Trophoblast cell (in vitro differentiated cells and primary cell): ENCODE measurements at regions not wholly inside any gene's neighbourhood (a gene's known extent, or its start where the extent isn't known, plus 50 kb on each side); places are given as distances from the start of the nearest gene placed in this dataset.

ENCODE experiments used
- DNase-seq, 2 donors: peaks; one replicate each; pipeline ENCODE4 v3.0.0-alpha.2; 2016
- H2AFZ ChIP-seq: 2 replicates; pipeline ENCODE4 v1.6.1; 2013; ENCODE audit warnings: low read length, moderate library complexity, mild to moderate bottlenecking; ENCODE audit not compliant: insufficient read depth, poor library complexity
- H2AK5ac ChIP-seq: 2 replicates; pipeline ENCODE4 v1.6.1; 2013; ENCODE audit warnings: mild to moderate bottlenecking, low read length
- H2BK120ac ChIP-seq: 2 replicates; pipeline ENCODE4 v1.6.1; 2013; ENCODE audit warnings: low read length, mild to moderate bottlenecking, moderate library complexity; ENCODE audit not compliant: insufficient read depth, poor library complexity
- H2BK12ac ChIP-seq: 2 replicates; pipeline ENCODE4 v1.6.1; 2013; ENCODE audit warnings: mild to moderate bottlenecking, low read length, moderate library complexity
- H2BK5ac ChIP-seq: 2 replicates; pipeline ENCODE4 v1.6.1; 2013; ENCODE audit warnings: low read length, low read depth, moderate library complexity, mild to moderate bottlenecking; ENCODE audit not compliant: poor library complexity
- H3K14ac ChIP-seq: 2 replicates; pipeline ENCODE4 v1.6.1; 2013; ENCODE audit warnings: mild to moderate bottlenecking, low read length
- H3K18ac ChIP-seq: 2 replicates; pipeline ENCODE4 v1.6.1; 2013; ENCODE audit warnings: mild to moderate bottlenecking, low read length
- H3K23ac ChIP-seq: 2 replicates; pipeline ENCODE4 v1.6.1; 2013; ENCODE audit warnings: low read length
- H3K27ac ChIP-seq: 2 replicates; pipeline ENCODE4 v1.5.1; 2013; ENCODE audit warnings: low read depth, mild to moderate bottlenecking, inconsistent platforms, low read length, moderate library complexity
- H3K27me3 ChIP-seq: 2 replicates; pipeline ENCODE4 v1.6.1; 2013; ENCODE audit warnings: inconsistent platforms, mild to moderate bottlenecking, low read length, moderate library complexity; ENCODE audit not compliant: insufficient read depth
- H3K36me3 ChIP-seq, 2 experiments: 1 replicate in 1 of 2; 2 replicates in 1 of 2; pipeline ENCODE4 v1.6.1; 2013; ENCODE audit warnings: low read length in 2 of 2, mild to moderate bottlenecking in 2 of 2, moderate library complexity in 1 of 2; ENCODE audit not compliant: insufficient read depth in 2 of 2, control insufficient read depth in 1 of 2
- H3K4ac ChIP-seq: 2 replicates; pipeline ENCODE4 v1.6.1; 2013; ENCODE audit warnings: low read depth, mild to moderate bottlenecking, low read length, moderate library complexity
- H3K4me1 ChIP-seq, 2 experiments: 1 replicate in 1 of 2; 2 replicates in 1 of 2; pipeline ENCODE4 v1.6.1; 2013; ENCODE audit warnings: low read length in 2 of 2, mild to moderate bottlenecking in 2 of 2, moderate library complexity in 1 of 2; ENCODE audit not compliant: insufficient read depth in 2 of 2, control insufficient read depth in 1 of 2
- H3K4me2 ChIP-seq: 2 replicates; pipeline ENCODE4 v1.6.1; 2013; ENCODE audit warnings: inconsistent platforms, mild to moderate bottlenecking, low read length, moderate library complexity
- H3K4me3 ChIP-seq: 2 replicates; pipeline ENCODE4 v1.5.1; 2013; ENCODE audit warnings: mild to moderate bottlenecking, low read depth, low read length, inconsistent platforms
- H3K79me1 ChIP-seq: one replicate; pipeline ENCODE4 v1.6.1; 2013; ENCODE audit warnings: low read length
- H3K79me2 ChIP-seq: 2 replicates; pipeline ENCODE4 v1.6.1; 2013; ENCODE audit warnings: low read length, mild to moderate bottlenecking; ENCODE audit not compliant: control insufficient read depth, insufficient read depth, poor library complexity
- H3K9ac ChIP-seq: 2 replicates; pipeline ENCODE4 v1.6.1; 2013; ENCODE audit warnings: mild to moderate bottlenecking, low read length
- H3K9me3 ChIP-seq: 2 replicates; pipeline ENCODE4 v1.6.1; 2013; ENCODE audit warnings: low read depth, mild to moderate bottlenecking, control low read depth, inconsistent platforms, low read length; ENCODE audit not compliant: insufficient read depth
- H4K12ac ChIP-seq: 2 replicates; pipeline ENCODE4 v1.6.1; 2013; ENCODE audit warnings: low read depth, mild to moderate bottlenecking, low read length, moderate library complexity
- H4K8ac ChIP-seq: 2 replicates; pipeline ENCODE4 v1.6.1; 2013; ENCODE audit warnings: low read depth, mild to moderate bottlenecking, low read length, moderate library complexity
- H4K91ac ChIP-seq: one replicate; pipeline ENCODE4 v1.6.1; 2013; ENCODE audit warnings: low read depth, mild to moderate bottlenecking, low read length, moderate library complexity
- WGBS: extraction: QIAGEN DNeasy Blood & Tissue Kit; methylation state at CpG from one replicate; pipeline ENCODE4 v1.1.7; 2013; ENCODE audit warnings: missing lambda C conversion rate; ENCODE audit not compliant: insufficient read length, insufficient coverage; ENCODE audit errors: extremely low coverage; 5-methylcytosine and 5-hydroxymethylcytosine counted together

DNA sequence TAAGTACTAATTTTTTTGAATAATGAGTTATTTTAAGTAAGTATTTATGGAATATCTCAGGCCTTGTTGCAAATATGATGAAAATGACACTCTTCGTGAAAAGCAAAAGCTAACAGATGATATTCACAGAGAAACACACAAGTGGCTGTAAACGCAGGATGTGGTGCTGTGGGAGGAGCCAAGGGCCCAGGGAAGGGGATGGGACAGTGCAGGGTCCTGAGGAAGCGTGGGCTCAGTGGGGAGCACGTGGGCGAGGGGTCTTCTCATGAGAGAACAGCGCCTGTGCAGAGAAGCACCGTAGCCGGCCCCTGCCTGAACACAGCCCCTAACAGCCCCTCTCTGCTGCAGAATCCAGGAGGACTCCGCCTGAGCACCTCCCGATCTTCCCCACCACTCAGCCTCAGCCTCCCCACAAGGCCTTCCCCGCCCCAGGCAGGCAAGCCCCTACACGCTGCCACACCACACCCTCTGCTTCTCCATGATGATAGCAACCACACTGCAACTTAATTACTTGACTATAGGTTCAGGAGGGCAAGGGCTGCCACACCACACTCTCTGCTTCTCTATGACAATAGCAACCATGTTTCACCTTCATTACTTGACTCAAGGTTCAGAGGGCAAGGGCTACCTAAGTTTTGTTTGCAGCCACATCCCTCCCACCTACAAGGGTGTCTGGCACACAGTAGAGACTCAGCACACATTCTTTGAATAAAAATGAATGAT, 152.6 kb upstream of the RNF32 start:
- Histone ChIP-seq H2BK12ac (no peak overlapping the region), H3K36me3 (no peaks in the 10 kb centered on the region), H3K4ac (no peak overlapping the region), H3K79me1 (no peaks in the 10 kb centered on the region), H3K79me2 (no peaks in the 10 kb centered on the region), H3K4me3 (no peak overlapping the region), H3K27me3 (no peaks in the 10 kb centered on the region), H3K4me1 (no peaks in the 10 kb centered on the region), H2BK5ac (no peak overlapping the region), H3K9ac (no peak overlapping the region), H4K12ac (no peak overlapping the region), H3K14ac (no peak overlapping the region), H2BK120ac (no peak overlapping the region), H4K8ac (no peak overlapping the region), H2AK5ac (no peak overlapping the region), H3K27ac (no peak overlapping the region), H3K9me3 (no peaks in the 10 kb centered on the region), H3K4me2 (no peak overlapping the region), H4K91ac (no peak overlapping the region), H3K18ac (no peak overlapping the region), H2AFZ (no peak overlapping the region), H3K23ac (no peak overlapping the region)
- DNase-seq: no peak
- WGBS: no CpG with 5 or more reads among the region's 12 CpGs

DNA sequence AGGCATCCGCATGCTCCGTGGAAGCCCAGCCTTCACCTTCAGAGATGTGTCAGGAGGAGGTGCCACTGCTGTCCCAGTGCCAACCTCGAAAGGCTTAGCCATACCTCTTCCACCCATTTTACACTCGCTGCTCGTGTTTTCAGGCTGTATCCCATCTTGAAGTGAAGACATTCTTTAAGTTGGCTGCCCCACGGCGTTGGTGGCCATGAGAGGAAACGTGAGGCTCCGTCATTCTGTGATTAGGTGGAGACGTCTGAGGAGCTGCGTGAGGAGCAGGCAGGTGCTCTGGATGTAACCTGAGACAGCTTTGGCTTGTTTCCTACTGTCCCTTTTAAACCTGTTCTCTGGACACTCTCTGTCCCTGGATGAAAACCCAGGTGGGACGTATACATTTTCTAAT, 159.9 kb upstream of the RNF32 start:
- Histone ChIP-seq H3K9ac (no peak overlapping the region), H3K27me3 (no peaks in the 10 kb centered on the region), H4K12ac (no peak overlapping the region), H2AK5ac (no peak overlapping the region), H4K8ac (no peak overlapping the region), H3K4me3 (no peak overlapping the region), H3K4me2 (no peak overlapping the region), H3K4ac (no peak overlapping the region), H2BK5ac (no peak overlapping the region), H3K4me1 (peaks cover 0 to 2% of the 10 kb centered on the region in 2 experiments), H2AFZ (no peak overlapping the region), H2BK12ac (no peak overlapping the region), H3K79me2 (no peaks in the 10 kb centered on the region), H3K18ac (no peak overlapping the region), H3K36me3 (no peaks in the 10 kb centered on the region), H3K27ac (no peak overlapping the region), H3K14ac (no peak overlapping the region), H3K23ac (no peak overlapping the region), H4K91ac (no peak overlapping the region), H3K9me3 (no peaks in the 10 kb centered on the region), H2BK120ac (no peak overlapping the region), H3K79me1 (no peaks in the 10 kb centered on the region)
- no CpG with 5 or more reads among the region's 12 CpGs for WGBS
- DNase-seq: no peak

DNA sequence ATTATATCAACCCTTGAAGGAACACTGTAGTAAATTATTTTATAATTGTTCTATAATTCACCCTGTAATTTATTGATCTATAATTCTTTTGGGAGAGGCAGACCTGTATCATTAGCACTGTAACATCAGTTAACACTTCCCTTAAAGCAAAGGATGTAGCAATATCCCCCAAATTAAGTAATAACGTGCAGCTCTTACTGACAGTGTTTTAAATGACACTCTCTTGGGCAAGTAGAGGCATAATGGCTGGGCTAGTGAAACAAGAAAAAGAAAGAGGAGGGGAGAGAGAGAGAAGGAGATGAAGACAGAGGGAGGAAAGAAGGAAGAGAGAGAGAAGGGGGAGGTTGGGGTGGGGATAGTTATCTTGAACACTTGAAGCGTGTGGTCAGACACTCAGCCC, 161.0 kb upstream of the RNF32 start:
- no CpG with 5 or more reads among the region's 2 CpGs for WGBS
- H3K9ac ChIP-seq: no peak overlapping the region

DNA sequence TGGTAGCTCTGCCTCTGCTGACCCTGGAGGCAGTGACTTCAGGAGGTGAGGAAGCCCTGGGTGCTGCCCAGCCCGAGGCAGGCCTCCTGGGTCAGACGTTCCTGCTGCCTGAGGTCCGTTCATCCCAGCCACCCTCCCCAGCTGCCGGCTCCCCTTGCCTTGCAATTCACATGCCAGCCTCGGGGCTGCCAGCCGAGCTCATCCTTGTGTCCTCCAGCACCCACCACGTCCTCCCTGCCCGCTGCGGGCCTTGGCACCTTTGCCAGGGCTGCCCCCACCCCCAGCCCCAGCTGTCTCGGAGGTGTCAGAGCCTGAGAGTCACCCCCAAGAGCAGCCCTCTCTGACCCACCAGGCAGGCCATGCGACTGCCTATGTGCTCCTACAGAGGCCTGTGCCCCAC, 162.1 kb upstream of the RNF32 start:
- no peaks in the 10 kb centered on the region for H3K27me3 ChIP-seq
- H3K4me3 ChIP-seq: no peak overlapping the region
- no peak overlapping the region for H3K9ac ChIP-seq
- no peak overlapping the region for H2AFZ ChIP-seq
- no peaks in the 10 kb centered on the region for H3K79me1 ChIP-seq
- no peak overlapping the region for H3K4me2 ChIP-seq
- H3K18ac ChIP-seq: no peak overlapping the region
- H4K8ac ChIP-seq: no peak overlapping the region
- no peak overlapping the region for H2BK120ac ChIP-seq
- H3K14ac ChIP-seq: no peak overlapping the region
- peaks cover 0 to 9% of the 10 kb centered on the region in 2 experiments for H3K4me1 ChIP-seq
- no peaks in the 10 kb centered on the region for H3K79me2 ChIP-seq
- H3K27ac ChIP-seq: no peak overlapping the region
- no peak overlapping the region for H3K4ac ChIP-seq
- DNase-seq: no peak
- no peak overlapping the region for H4K12ac ChIP-seq
- no peak overlapping the region for H2BK5ac ChIP-seq
- H3K36me3 ChIP-seq: no peaks in the 10 kb centered on the region
- no peak overlapping the region for H2AK5ac ChIP-seq
- no peak overlapping the region for H3K23ac ChIP-seq
- H4K91ac ChIP-seq: no peak overlapping the region
- no CpG with 5 or more reads among the region's 11 CpGs for WGBS
- H2BK12ac ChIP-seq: no peak overlapping the region
- H3K9me3 ChIP-seq: peaks cover 3% of the 10 kb centered on the region

More for the DNA sequence above, 161.0 kb upstream of the RNF32 start:
- Histone ChIP-seq H2AK5ac (no peak overlapping the region), H2BK12ac (no peak overlapping the region), H2BK120ac (no peak overlapping the region), H4K91ac (no peak overlapping the region), H2AFZ (no peak overlapping the region), H3K79me1 (no peaks in the 10 kb centered on the region), H2BK5ac (no peak overlapping the region), H3K9me3 (peaks cover 3% of the 10 kb centered on the region), H4K12ac (no peak overlapping the region), H3K18ac (no peak overlapping the region), H3K23ac (no peak overlapping the region), H3K79me2 (no peaks in the 10 kb centered on the region), H3K14ac (no peak overlapping the region), H3K4me3 (no peak overlapping the region), H3K4me2 (no peak overlapping the region), H4K8ac (no peak overlapping the region), H3K27me3 (no peaks in the 10 kb centered on the region), H3K4ac (no peak overlapping the region), H3K36me3 (no peaks in the 10 kb centered on the region), H3K4me1 (peaks cover 0 to 9% of the 10 kb centered on the region in 2 experiments), H3K27ac (no peak overlapping the region)
- DNase-seq: no peak
